WTC11 (cell line): ENCODE measurements at regions not wholly inside any gene's neighbourhood (a gene's known extent, or its start where the extent isn't known, plus 50 kb on each side); places are given as distances from the start of the nearest gene placed in this dataset.

Source experiments
- CREB1 ChIP-seq: sonication (generic); formaldehyde crosslinking; IDR thresholded peaks from 2 replicates; pipeline ENCODE4 v1.8.0; 2023; ENCODE audit warnings: mild to moderate bottlenecking, missing genetic modification reagents
- GABPB1 ChIP-seq: sonication (generic); formaldehyde crosslinking; IDR thresholded peaks from 2 replicates; pipeline ENCODE4 v1.8.1; 2023; ENCODE audit warnings: mild to moderate bottlenecking, missing genetic modification reagents
- KAT7 ChIP-seq: sonication (generic); formaldehyde crosslinking; IDR thresholded peaks from 2 replicates; pipeline ENCODE4 v1.8.1; 2023; ENCODE audit warnings: missing genetic modification reagents, mild to moderate bottlenecking, borderline replicate concordance
- NR3C1 ChIP-seq: sonication (generic); formaldehyde crosslinking; conservative IDR thresholded peaks from 2 replicates; pipeline ENCODE4 v1.8.1; 2023; ENCODE audit warnings: low read depth, mild to moderate bottlenecking, missing genetic modification reagents
- RELA ChIP-seq: sonication (generic); formaldehyde crosslinking; IDR thresholded peaks from 2 replicates; pipeline ENCODE4 v1.8.1; 2022; ENCODE audit warnings: missing genetic modification reagents, mild to moderate bottlenecking, borderline replicate concordance
- SMAD4 ChIP-seq: sonication (generic); formaldehyde crosslinking; IDR thresholded peaks from 2 replicates; pipeline ENCODE4 v1.8.0; 2022; ENCODE audit warnings: mild to moderate bottlenecking, missing genetic modification reagents
- ZNF423 ChIP-seq: fragments of 250-450 bp; sonication (Bioruptor Pico); IDR thresholded peaks from 2 replicates; pipeline ENCODE4 v2.1.2; 2022; ENCODE audit warnings: mild to moderate bottlenecking, moderate library complexity
- TF ChIP-seq, protein P1 (sequence below): sonication (generic); formaldehyde crosslinking; IDR thresholded peaks from 2 replicates; pipeline ENCODE4 v1.8.1; 2022; ENCODE audit warnings: mild to moderate bottlenecking, moderate library complexity, missing genetic modification reagents
- TF ChIP-seq, protein P2 (sequence below): fragments of 200-600 bp; IDR thresholded peaks from 2 replicates; pipeline ENCODE4 v1.8.0; 2022; ENCODE audit warnings: antibody characterized with exemption
- TF ChIP-seq, protein P3 (sequence below): sonication (generic); formaldehyde crosslinking; IDR thresholded peaks from 2 replicates; pipeline ENCODE4 v1.8.1; 2023; ENCODE audit warnings: mild to moderate bottlenecking, missing genetic modification reagents, moderate library complexity
- TF ChIP-seq, protein P4 (sequence below): sonication (generic); formaldehyde crosslinking; IDR thresholded peaks from 2 replicates; pipeline ENCODE4 v1.8.0; 2022; ENCODE audit warnings: mild to moderate bottlenecking, missing genetic modification reagents
- TF ChIP-seq, protein P5 (sequence below): fragments of 250-450 bp; sonication (Bioruptor Pico); IDR thresholded peaks from 2 replicates; pipeline ENCODE4 v1.9.0; 2021; ENCODE audit warnings: mild to moderate bottlenecking
- TF ChIP-seq, protein P6 (sequence below): sonication (generic); formaldehyde crosslinking; IDR thresholded peaks from 2 replicates; pipeline ENCODE4 v1.8.1; 2023; ENCODE audit warnings: mild to moderate bottlenecking, moderate library complexity, missing genetic modification reagents

DNA sequence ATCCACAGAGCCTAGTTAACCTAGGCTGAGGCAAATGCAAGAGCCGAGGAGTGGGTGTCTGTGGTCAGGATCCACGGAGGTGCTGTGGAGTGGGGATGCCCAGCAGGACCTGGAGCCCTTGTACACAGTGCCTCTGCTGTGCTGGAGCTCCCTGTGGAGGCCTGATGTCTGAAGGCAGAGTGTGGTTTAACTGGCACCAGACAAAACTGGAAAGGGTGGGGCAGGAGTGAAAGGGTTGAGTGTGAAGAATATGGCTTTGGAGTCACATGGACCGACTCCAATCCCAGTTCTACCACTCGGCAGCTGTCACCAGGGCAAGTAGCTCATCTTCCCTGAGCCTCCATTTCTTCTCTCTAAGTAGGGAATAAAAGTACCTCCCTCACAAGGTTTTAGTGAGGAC lies 60.3 kb upstream of the GPR12 start:
- TF ChIP-seq, protein P1, sequence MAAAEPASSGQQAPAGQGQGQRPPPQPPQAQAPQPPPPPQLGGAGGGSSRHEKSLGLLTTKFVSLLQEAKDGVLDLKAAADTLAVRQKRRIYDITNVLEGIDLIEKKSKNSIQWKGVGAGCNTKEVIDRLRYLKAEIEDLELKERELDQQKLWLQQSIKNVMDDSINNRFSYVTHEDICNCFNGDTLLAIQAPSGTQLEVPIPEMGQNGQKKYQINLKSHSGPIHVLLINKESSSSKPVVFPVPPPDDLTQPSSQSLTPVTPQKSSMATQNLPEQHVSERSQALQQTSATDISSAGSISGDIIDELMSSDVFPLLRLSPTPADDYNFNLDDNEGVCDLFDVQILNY: no peak
- no peak for TF ChIP-seq NR3C1 (CRISPR knock-in tag)
- TF ChIP-seq, protein P2, sequence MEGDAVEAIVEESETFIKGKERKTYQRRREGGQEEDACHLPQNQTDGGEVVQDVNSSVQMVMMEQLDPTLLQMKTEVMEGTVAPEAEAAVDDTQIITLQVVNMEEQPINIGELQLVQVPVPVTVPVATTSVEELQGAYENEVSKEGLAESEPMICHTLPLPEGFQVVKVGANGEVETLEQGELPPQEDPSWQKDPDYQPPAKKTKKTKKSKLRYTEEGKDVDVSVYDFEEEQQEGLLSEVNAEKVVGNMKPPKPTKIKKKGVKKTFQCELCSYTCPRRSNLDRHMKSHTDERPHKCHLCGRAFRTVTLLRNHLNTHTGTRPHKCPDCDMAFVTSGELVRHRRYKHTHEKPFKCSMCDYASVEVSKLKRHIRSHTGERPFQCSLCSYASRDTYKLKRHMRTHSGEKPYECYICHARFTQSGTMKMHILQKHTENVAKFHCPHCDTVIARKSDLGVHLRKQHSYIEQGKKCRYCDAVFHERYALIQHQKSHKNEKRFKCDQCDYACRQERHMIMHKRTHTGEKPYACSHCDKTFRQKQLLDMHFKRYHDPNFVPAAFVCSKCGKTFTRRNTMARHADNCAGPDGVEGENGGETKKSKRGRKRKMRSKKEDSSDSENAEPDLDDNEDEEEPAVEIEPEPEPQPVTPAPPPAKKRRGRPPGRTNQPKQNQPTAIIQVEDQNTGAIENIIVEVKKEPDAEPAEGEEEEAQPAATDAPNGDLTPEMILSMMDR: no peak
- TF ChIP-seq GABPB1 (CRISPR knock-in tag): no peak
- TF ChIP-seq RELA (CRISPR knock-in tag): no peak
- TF ChIP-seq, protein P3, sequence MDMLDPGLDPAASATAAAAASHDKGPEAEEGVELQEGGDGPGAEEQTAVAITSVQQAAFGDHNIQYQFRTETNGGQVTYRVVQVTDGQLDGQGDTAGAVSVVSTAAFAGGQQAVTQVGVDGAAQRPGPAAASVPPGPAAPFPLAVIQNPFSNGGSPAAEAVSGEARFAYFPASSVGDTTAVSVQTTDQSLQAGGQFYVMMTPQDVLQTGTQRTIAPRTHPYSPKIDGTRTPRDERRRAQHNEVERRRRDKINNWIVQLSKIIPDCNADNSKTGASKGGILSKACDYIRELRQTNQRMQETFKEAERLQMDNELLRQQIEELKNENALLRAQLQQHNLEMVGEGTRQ (CRISPR knock-in tag): no peak
- TF ChIP-seq SMAD4 (CRISPR knock-in tag): no peak
- TF ChIP-seq, protein P4, sequence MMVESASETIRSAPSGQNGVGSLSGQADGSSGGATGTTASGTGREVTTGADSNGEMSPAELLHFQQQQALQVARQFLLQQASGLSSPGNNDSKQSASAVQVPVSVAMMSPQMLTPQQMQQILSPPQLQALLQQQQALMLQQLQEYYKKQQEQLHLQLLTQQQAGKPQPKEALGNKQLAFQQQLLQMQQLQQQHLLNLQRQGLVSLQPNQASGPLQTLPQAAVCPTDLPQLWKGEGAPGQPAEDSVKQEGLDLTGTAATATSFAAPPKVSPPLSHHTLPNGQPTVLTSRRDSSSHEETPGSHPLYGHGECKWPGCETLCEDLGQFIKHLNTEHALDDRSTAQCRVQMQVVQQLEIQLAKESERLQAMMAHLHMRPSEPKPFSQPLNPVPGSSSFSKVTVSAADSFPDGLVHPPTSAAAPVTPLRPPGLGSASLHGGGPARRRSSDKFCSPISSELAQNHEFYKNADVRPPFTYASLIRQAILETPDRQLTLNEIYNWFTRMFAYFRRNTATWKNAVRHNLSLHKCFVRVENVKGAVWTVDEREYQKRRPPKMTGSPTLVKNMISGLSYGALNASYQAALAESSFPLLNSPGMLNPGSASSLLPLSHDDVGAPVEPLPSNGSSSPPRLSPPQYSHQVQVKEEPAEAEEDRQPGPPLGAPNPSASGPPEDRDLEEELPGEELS (CRISPR knock-in tag): no peak
- no peak for TF ChIP-seq KAT7 (CRISPR knock-in tag)
- TF ChIP-seq, protein P5, sequence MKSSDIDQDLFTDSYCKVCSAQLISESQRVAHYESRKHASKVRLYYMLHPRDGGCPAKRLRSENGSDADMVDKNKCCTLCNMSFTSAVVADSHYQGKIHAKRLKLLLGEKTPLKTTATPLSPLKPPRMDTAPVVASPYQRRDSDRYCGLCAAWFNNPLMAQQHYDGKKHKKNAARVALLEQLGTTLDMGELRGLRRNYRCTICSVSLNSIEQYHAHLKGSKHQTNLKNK (CRISPR knock-in tag): no peak
- TF ChIP-seq CREB1: no peak
- no peak for TF ChIP-seq ZNF423 (CRISPR knock-in tag)
- TF ChIP-seq, protein P6, sequence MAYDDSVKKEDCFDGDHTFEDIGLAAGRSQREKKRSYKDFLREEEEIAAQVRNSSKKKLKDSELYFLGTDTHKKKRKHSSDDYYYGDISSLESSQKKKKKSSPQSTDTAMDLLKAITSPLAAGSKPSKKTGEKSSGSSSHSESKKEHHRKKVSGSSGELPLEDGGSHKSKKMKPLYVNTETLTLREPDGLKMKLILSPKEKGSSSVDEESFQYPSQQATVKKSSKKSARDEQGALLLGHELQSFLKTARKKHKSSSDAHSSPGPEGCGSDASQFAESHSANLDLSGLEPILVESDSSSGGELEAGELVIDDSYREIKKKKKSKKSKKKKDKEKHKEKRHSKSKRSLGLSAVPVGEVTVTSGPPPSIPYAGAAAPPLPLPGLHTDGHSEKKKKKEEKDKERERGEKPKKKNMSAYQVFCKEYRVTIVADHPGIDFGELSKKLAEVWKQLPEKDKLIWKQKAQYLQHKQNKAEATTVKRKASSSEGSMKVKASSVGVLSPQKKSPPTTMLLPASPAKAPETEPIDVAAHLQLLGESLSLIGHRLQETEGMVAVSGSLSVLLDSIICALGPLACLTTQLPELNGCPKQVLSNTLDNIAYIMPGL (CRISPR knock-in tag): no peak
